ENCODE measurements at regions not wholly inside any gene's neighbourhood (a gene's known extent, or its start where the extent isn't known, plus 50 kb on each side); places are given as distances from the start of the nearest gene placed in this dataset.

DNA sequence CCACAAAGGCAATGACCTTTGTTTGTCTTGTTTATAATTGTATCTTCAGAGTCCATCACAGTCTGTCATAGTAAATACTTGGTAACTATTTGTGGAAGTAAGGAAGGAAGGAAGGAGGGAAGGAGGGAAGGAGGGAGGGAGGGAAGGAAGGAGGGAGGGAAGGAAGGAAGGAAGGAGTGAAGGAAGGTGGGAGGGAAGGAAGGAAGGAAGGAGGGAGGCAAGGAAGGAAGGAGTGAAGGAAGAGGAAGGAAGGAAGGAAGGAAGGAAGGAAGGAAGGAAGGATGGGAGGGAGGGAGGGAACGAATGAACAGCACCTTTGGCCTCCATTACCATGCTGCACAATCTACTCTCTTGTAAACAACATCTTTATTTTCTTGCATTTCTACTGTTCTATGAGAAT, 559.5 kb upstream of the PKN2 start:
- Histone ChIP-seq H3K4me1 (no peaks in the 10 kb centered on the region), H3K36me3 (no peaks in the 10 kb centered on the region), H3K27me3 (no peaks in the 10 kb centered on the region), H3K9me3 (no peaks in the 10 kb centered on the region), H3K27ac (no peak overlapping the region), H3K4me3 (no peak overlapping the region)
- in situ Hi-C loops (cut with MboI; ENCODE audit: low sequenced_read_pairs in 4 of 4), result no loop called here
- DNase-seq (no peak), ATAC-seq (no peak)
- no peak for TF ChIP-seq POLR2A (IDR thresholded peaks at IDR 0.05)
- TF ChIP-seq, protein P1, sequence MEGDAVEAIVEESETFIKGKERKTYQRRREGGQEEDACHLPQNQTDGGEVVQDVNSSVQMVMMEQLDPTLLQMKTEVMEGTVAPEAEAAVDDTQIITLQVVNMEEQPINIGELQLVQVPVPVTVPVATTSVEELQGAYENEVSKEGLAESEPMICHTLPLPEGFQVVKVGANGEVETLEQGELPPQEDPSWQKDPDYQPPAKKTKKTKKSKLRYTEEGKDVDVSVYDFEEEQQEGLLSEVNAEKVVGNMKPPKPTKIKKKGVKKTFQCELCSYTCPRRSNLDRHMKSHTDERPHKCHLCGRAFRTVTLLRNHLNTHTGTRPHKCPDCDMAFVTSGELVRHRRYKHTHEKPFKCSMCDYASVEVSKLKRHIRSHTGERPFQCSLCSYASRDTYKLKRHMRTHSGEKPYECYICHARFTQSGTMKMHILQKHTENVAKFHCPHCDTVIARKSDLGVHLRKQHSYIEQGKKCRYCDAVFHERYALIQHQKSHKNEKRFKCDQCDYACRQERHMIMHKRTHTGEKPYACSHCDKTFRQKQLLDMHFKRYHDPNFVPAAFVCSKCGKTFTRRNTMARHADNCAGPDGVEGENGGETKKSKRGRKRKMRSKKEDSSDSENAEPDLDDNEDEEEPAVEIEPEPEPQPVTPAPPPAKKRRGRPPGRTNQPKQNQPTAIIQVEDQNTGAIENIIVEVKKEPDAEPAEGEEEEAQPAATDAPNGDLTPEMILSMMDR (IDR thresholded peaks at IDR 0.05 in 4 of 5, conservative IDR thresholded peaks at IDR 0.05 in 1 of 5), result no peak
- intact Hi-C loops (cut with DNase I; ENCODE audit: low total_unique reads), result no loop called here

GRCh38 chr1:88126467-88126866, 557.6 kb upstream of the PKN2 start:
- no peaks in the 10 kb centered on the region for H3K9me3 ChIP-seq
- DNase-seq (no peak), ATAC-seq (no peak)
- H3K27ac ChIP-seq, result no peak overlapping the region
- H3K4me3 ChIP-seq, result no peak overlapping the region
- H3K27me3 ChIP-seq, result no peaks in the 10 kb centered on the region
- intact Hi-C loops (cut with DNase I; ENCODE audit: low total_unique reads) (no loop called here), in situ Hi-C loops (cut with MboI; ENCODE audit: low sequenced_read_pairs in 4 of 4) (no loop called here)
- no peaks in the 10 kb centered on the region for H3K36me3 ChIP-seq
- H3K4me1 ChIP-seq, result no peaks in the 10 kb centered on the region
- TF ChIP-seq, protein P1 (IDR thresholded peaks at IDR 0.05 in 4 of 5, conservative IDR thresholded peaks at IDR 0.05 in 1 of 5), result no peak
- TF ChIP-seq POLR2A (IDR thresholded peaks at IDR 0.05), result no peak

DNA sequence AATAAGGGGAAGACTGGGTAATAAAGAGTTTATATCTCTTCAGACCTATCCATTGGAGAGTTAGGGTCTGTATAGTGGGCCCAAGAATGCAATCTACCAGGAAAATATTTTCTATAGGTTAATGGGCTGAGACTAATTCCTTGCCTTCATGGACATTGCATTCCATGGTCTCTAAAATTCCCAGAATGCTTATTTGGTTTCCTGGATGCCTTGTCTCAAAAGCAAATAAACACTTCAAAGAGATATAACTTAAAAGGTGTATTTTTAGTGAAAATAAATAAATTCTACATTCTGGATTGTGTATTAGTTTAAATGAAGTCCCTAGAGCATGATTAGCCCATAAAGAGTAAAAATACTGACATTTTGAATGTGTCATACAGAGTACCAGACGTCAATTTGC, 550.1 kb upstream of the PKN2 start:
- Histone ChIP-seq H3K36me3 (no peaks in the 10 kb centered on the region), H3K4me1 (no peaks in the 10 kb centered on the region), H3K27me3 (no peaks in the 10 kb centered on the region), H3K27ac (no peak overlapping the region), H3K9me3 (no peaks in the 10 kb centered on the region), H3K4me3 (no peak overlapping the region)
- in situ Hi-C loops (cut with MboI; ENCODE audit: low sequenced_read_pairs in 4 of 4), result no loop called here
- intact Hi-C loops (cut with DNase I; ENCODE audit: low total_unique reads), result no loop called here
- ATAC-seq, result no peak
- DNase-seq, result no peak
- no peak for TF ChIP-seq POLR2A (IDR thresholded peaks at IDR 0.05)
- TF ChIP-seq, protein P1 (IDR thresholded peaks at IDR 0.05 in 4 of 5, conservative IDR thresholded peaks at IDR 0.05 in 1 of 5), result no peak

DNA sequence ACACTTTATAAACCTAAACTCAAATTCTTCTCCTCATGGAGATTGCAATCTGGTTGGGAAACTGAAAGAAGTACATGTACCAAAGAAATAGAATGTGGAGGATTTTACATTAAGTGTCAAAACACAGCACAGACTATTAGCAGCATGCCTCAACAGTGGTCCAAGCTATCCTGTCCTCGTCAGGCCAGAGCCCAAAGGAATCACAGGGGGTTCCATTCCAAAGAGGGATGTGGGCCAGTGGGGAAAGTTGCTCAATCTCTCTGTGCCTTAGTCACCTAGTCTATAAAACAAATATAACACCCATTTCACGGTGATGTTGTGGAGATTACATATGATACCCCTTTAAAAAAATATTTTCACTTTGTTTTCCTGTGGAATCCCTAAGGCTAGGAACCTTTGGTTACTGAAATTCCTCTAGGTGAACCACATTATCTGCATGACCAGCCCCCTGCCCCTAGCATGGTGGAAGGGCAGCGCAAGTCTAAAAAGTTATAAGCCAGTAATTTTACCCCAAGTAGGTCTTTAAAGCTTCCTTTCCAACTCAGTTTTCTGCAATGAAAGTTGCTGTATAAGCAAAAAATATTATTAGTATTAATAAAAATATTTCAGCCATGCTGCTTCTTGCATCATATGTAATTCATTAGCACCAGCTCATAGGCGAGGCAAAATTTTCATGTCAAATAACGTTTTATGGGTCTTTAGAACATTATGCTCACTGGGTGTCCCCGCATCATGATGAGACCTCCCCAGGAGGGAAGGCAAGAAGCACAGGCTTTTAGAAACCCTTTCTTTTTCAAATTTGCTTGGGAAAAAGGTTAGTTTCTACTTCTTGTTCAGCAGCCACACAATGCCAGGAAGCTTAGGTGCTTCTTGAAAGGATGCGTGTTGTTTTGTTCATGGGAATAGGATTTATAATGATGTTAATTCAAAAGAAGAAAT, 548.8 kb upstream of the PKN2 start:
- DNase-seq, result no peak
- TF ChIP-seq, protein P1 (IDR thresholded peaks at IDR 0.05 in 4 of 5, conservative IDR thresholded peaks at IDR 0.05 in 1 of 5), result no peak
- no peak for TF ChIP-seq POLR2A (IDR thresholded peaks at IDR 0.05)
- in situ Hi-C loops (cut with MboI; ENCODE audit: low sequenced_read_pairs in 4 of 4), result no loop called here
- H3K9me3 ChIP-seq, result no peaks in the 10 kb centered on the region
- H3K27ac ChIP-seq, result no peak overlapping the region
- ATAC-seq, result no peak
- no peaks in the 10 kb centered on the region for H3K4me1 ChIP-seq
- H3K36me3 ChIP-seq, result no peaks in the 10 kb centered on the region
- intact Hi-C loops (cut with DNase I; ENCODE audit: low total_unique reads), result no loop called here
- H3K4me3 ChIP-seq, result no peak overlapping the region
- no peaks in the 10 kb centered on the region for H3K27me3 ChIP-seq

Data from gastrocnemius medialis (tissue), 4 donors.